GM12878 (cell line): ENCODE measurements at regions not wholly inside any gene's neighbourhood (a gene's known extent, or its start where the extent isn't known, plus 50 kb on each side); places are given as distances from the start of the nearest gene placed in this dataset.

ENCODE experiments used
- ATAC-seq: fragments of 200-7000 bp; cut with Tn5 transposase; 3 replicates; pipeline ENCODE4 v1.9.1; 2020; ENCODE audit warnings: mild to moderate bottlenecking, moderate library complexity
- BruUV-seq: library from RNA; stranded (reverse); fragments of 400-500 nt; replicated peaks from 2 replicates; lab custom pipeline; 2021; lab: Mats Ljungman, UMichigan
- CTCF ChIA-PET: fragments of 300-600 bp; sonication (Branson Sonifier 250); formaldehyde crosslinking; extraction: SDS; loops from one replicate; lab custom pipeline; 2021; ENCODE audit warnings: inconsistent platforms; lab: Yijun Ruan, JAX
- POLR2A ChIA-PET: fragments of 350-600 bp; formaldehyde crosslinking; extraction: SDS; loops from one replicate; lab custom pipeline; 2021; ENCODE audit warnings: inconsistent platforms; lab: Charles Lee
- RAD21 ChIA-PET: fragments of 300-600 bp; sonication (Branson Sonifier 250); formaldehyde crosslinking; loops from one replicate; lab custom pipeline; 2023; ENCODE audit warnings: antibody characterized with exemption; ENCODE audit not compliant: unreplicated experiment; lab: Charles Lee
- SMC1A ChIA-PET: fragments of 300-600 bp; sonication (Branson Sonifier 250); formaldehyde crosslinking; loops from one replicate; lab custom pipeline; 2023; ENCODE audit not compliant: unreplicated experiment, uncharacterized antibody; lab: Charles Lee
- DNase-seq: peaks from one replicate; pipeline ENCODE4 v3.0.0-alpha.2; 2011; ENCODE audit warnings: low read depth, low spot score
- FAIRE-seq: peaks from 3 replicates; lab custom pipeline; 2011; peaks lifted over from hg19 to GRCh38; lab: Jason Lieb, UNC
- H2AFZ ChIP-seq: 2 replicates; pipeline ENCODE4 v1.6.0; 2011; ENCODE audit warnings: low read depth, low read length, control low read depth; ENCODE audit not compliant: control insufficient read depth
- H3K27ac ChIP-seq: 2 replicates; pipeline ENCODE4 v1.5.1; 2011; ENCODE audit warnings: control low read depth; ENCODE audit not compliant: control insufficient read depth, insufficient read depth
- H3K27me3 ChIP-seq, 2 experiments: replicated peaks in 1 of 2; 2 replicates each; pipeline versions ENCODE4 v1.6.0 to v1.6.1; 2011; ENCODE audit warnings: low read length in 1 of 2; ENCODE audit not compliant: control insufficient read depth in 2 of 2, insufficient read depth in 2 of 2
- H3K36me3 ChIP-seq, 2 experiments: 2 replicates each; pipeline ENCODE4 v1.5.1; 2011; ENCODE audit warnings: low read length in 1 of 2; ENCODE audit not compliant: control insufficient read depth in 2 of 2, insufficient read depth in 2 of 2
- H3K4me1 ChIP-seq: 2 replicates; pipeline ENCODE4 v1.6.1; 2011; ENCODE audit warnings: mild to moderate bottlenecking, low read length, moderate library complexity, mixed read lengths; ENCODE audit not compliant: control insufficient read depth, insufficient read depth
- H3K4me2 ChIP-seq: 2 replicates; pipeline ENCODE4 v1.6.0; 2011; ENCODE audit warnings: control low read depth; ENCODE audit not compliant: control insufficient read depth, insufficient read depth
- H3K4me3 ChIP-seq: fragments of 200-600 bp; sonication (generic); 2 replicates; pipeline ENCODE4 v1.5.1; 2016
- H3K79me2 ChIP-seq: 2 replicates; pipeline ENCODE4 v1.6.0; 2011; ENCODE audit warnings: low read length; ENCODE audit not compliant: control insufficient read depth, insufficient read depth
- H3K9ac ChIP-seq: 2 replicates; pipeline ENCODE4 v1.8.0; 2011; ENCODE audit warnings: low read length, control low read depth, mixed read lengths; ENCODE audit not compliant: control insufficient read depth, insufficient read depth
- H3K9me3 ChIP-seq: replicated peaks from 3 replicates; pipeline ENCODE4 v1.5.1; 2011; ENCODE audit warnings: mild to moderate bottlenecking, low read length; ENCODE audit not compliant: control insufficient read depth, insufficient read depth
- H4K20me1 ChIP-seq: 2 replicates; pipeline ENCODE4 v1.6.0; 2011; ENCODE audit not compliant: control insufficient read depth, insufficient read depth
- ATF3 ChIP-seq: IDR thresholded peaks from 2 replicates; pipeline ENCODE4 v1.6.1; 2011; ENCODE audit warnings: low read depth, mild to moderate bottlenecking, low read length, moderate library complexity, borderline replicate concordance; ENCODE audit errors: extremely low read depth
- BCL11A ChIP-seq: IDR thresholded peaks from 2 replicates; pipeline ENCODE4 v1.6.1; 2011; ENCODE audit warnings: low read depth, low read length
- JUNB ChIP-seq: IDR thresholded peaks from 2 replicates; pipeline ENCODE4 v1.6.1; 2016; ENCODE audit warnings: antibody characterized with exemption, mild to moderate bottlenecking
- MYC ChIP-seq: IDR thresholded peaks from 2 replicates; pipeline ENCODE4 v1.6.1; 2011; ENCODE audit warnings: mild to moderate bottlenecking, low read length, moderate library complexity, inconsistent platforms; ENCODE audit not compliant: insufficient read depth, insufficient replicate concordance, insufficient read length, severe bottlenecking
- NR2F1 ChIP-seq: fragments of 450-650 bp; conservative IDR thresholded peaks from 2 replicates; pipeline ENCODE4 v1.6.1; 2017; ENCODE audit warnings: mild to moderate bottlenecking
- POLR2AphosphoS5 ChIP-seq: IDR thresholded peaks from 2 replicates; pipeline ENCODE4 v1.6.1; 2011; ENCODE audit warnings: mild to moderate bottlenecking, low read length, inconsistent platforms
- RBBP5 ChIP-seq: fragments of 200-600 bp; sonication (generic); conservative IDR thresholded peaks from 2 replicates; pipeline ENCODE4 v1.6.1; 2016
- RELB ChIP-seq: fragments of 450-650 bp; IDR thresholded peaks from 2 replicates; pipeline ENCODE4 v1.6.1; 2017; ENCODE audit warnings: low read depth, mild to moderate bottlenecking, moderate library complexity
- RUNX3 ChIP-seq: IDR thresholded peaks from 2 replicates; pipeline ENCODE4 v1.6.1; 2012; ENCODE audit warnings: low read length, inconsistent platforms
- SMAD1 ChIP-seq: fragments of 450-650 bp; IDR thresholded peaks from 2 replicates; pipeline ENCODE4 v1.6.1; 2018; ENCODE audit warnings: mild to moderate bottlenecking, low read depth; ENCODE audit not compliant: partially characterized antibody
- TCF12 ChIP-seq: IDR thresholded peaks from 2 replicates; pipeline ENCODE4 v1.6.1; 2011; ENCODE audit warnings: low read depth, mild to moderate bottlenecking, low read length
- TCF7 ChIP-seq: IDR thresholded peaks from 2 replicates; pipeline ENCODE4 v1.6.1; 2014; ENCODE audit warnings: antibody characterized with exemption, borderline replicate concordance
- WGBS: methylation state at CpG from one replicate; pipeline ENCODE4 v1.1.6; 2016; ENCODE audit warnings: low lambda C conversion rate; ENCODE audit not compliant: insufficient replicate concordance, insufficient coverage; ENCODE audit errors: missing lambda C conversion rate; 5-methylcytosine and 5-hydroxymethylcytosine counted together
- in situ Hi-C: fragments of 300-500 bp; cut with MboI; formaldehyde crosslinking; loops from 9 replicates; pipeline ENCODE4 v1.14.3; 2018; ENCODE audit warnings: mixed read lengths
- intact Hi-C: fragments of 100-400 bp; cut with micrococcal nuclease; formaldehyde crosslinking; loops from one replicate; pipeline ENCODE4 v1.14.2; 2022; ENCODE audit not compliant: unreplicated experiment
- TF ChIP-seq, protein P1 (sequence below): IDR thresholded peaks from 2 replicates; pipeline ENCODE4 v1.6.1; 2012; ENCODE audit warnings: low read length, inconsistent platforms

GRCh38 chr5:61228229-61228628 is 66.0 kb upstream of the SMIM15 start (continued):
- TF ChIP-seq ATF3: no peak

GRCh38 chr5:61228691-61229280 is 66.5 kb upstream of the SMIM15 start:
- Histone ChIP-seq H3K79me2 (no peaks in the 10 kb centered on the region), H4K20me1 (no peaks in the 10 kb centered on the region), H3K4me1 (peaks cover 10% of the 10 kb centered on the region; the same call in 1 of the 2 replicates), H3K9me3 (peaks cover 2% of the 10 kb centered on the region; the same call in 2 of the 3 replicates), H3K27ac (no peak overlapping the region), H3K4me2 (peak overlapping the region; percentile 11; the same call in 1 of the 2 replicates), H3K4me3 (no peak overlapping the region), H2AFZ (peak overlapping the region; percentile 39), H3K36me3 (no peaks in the 10 kb centered on the region), H3K27me3 (no peaks in the 10 kb centered on the region), H3K9ac (no peak overlapping the region)
- FAIRE-seq (no peak), ATAC-seq (peak; percentile 90), DNase-seq (no peak)
- no peak for TF ChIP-seq MYC
- no peak for TF ChIP-seq RBBP5
- peak; percentile 15; the same call in 1 of the 2 replicates for TF ChIP-seq JUNB
- no peak for TF ChIP-seq RELB
- TF ChIP-seq SMAD1: no peak
- no peak for TF ChIP-seq TCF7
- TF ChIP-seq, protein P1, sequence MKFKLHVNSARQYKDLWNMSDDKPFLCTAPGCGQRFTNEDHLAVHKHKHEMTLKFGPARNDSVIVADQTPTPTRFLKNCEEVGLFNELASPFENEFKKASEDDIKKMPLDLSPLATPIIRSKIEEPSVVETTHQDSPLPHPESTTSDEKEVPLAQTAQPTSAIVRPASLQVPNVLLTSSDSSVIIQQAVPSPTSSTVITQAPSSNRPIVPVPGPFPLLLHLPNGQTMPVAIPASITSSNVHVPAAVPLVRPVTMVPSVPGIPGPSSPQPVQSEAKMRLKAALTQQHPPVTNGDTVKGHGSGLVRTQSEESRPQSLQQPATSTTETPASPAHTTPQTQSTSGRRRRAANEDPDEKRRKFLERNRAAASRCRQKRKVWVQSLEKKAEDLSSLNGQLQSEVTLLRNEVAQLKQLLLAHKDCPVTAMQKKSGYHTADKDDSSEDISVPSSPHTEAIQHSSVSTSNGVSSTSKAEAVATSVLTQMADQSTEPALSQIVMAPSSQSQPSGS: no peak
- TF ChIP-seq RUNX3: peak; percentile 86
- no peak for TF ChIP-seq POLR2AphosphoS5
- TF ChIP-seq NR2F1: peak; percentile 54
- TF ChIP-seq TCF12: peak; percentile 50; the same call in 1 of the 2 replicates
- TF ChIP-seq BCL11A: 0 out of 2 replicates have a peak, but pooled peaks have one; percentile 27
- ChIA-PET POLR2A (no interaction called here), SMC1A (interaction anchor here (0.7 to 1.5 kb wide), 5 partner anchors 12 to 429 kb away, joined by 3 to 6 read pairs (median 3); no protein-coding TSS in a partner anchor), CTCF (interaction anchor here (1.2 kb wide), 1 partner anchor 50 kb away, joined by 3 read pairs; no protein-coding TSS in a partner anchor), RAD21 (interaction anchor here (0.9 to 1.1 kb wide), 3 partner anchors 28 to 103 kb away, joined by 3 to 4 read pairs (median 4); partner anchors contain the start of gene ZSWIM6)
- intact Hi-C loops (no loop called here), in situ Hi-C loops (no loop called here)
- BruUV-seq: no TSS peak
- whole genome bisulfite sequencing: 5% methylated on average over 12 of the region's 12 CpGs
